Stimulated activated CD8-positive, alpha-beta memory T cell treated with anti-CD3 and anti-CD28 coated beads, Interleukin-4, amount 100 ng/mL, for 24 hours (primary cell): ENCODE measurements at regions not wholly inside any gene's neighbourhood (a gene's known extent, or its start where the extent isn't known, plus 50 kb on each side); places are given as distances from the start of the nearest gene placed in this dataset.
"Not testable (repeated sequence)": the region's sequence is repeated elsewhere in the genome, so short reads cannot be mapped to it uniquely, and the experiment has no call there.

Experiments used
- DNase-seq: peaks from one replicate; pipeline ENCODE4 v3.0.0-alpha.2; 2020; ENCODE audit warnings: low read depth

- DNase-seq, result no peak
Measured at GRCh38 chr6:15176816-15177370, 69.0 kb upstream of the JARID2 start.

- DNase-seq, result no peak
Measured at GRCh38 chr6:15183979-15184378, 61.9 kb upstream of the JARID2 start.

- no peak for DNase-seq
Measured at GRCh38 chr6:15184441-15184861, 61.4 kb upstream of the JARID2 start.

- DNase-seq, result not testable (repeated sequence)
Measured at GRCh38 chr6:15185111-15185510, 60.8 kb upstream of the JARID2 start.

GRCh38 chr6:15193451-15193850 is 52.4 kb upstream of the JARID2 start:
- not testable (repeated sequence) for DNase-seq

- no peak for DNase-seq
Measured at GRCh38 chr6:15194453-15194852, 51.4 kb upstream of the JARID2 start.
